Fibroblast of lung (primary cell): ENCODE measurements at regions not wholly inside any gene's neighbourhood (a gene's known extent, or its start where the extent isn't known, plus 50 kb on each side); places are given as distances from the start of the nearest gene placed in this dataset.

Experiments used
- CTCF ChIP-seq, 2 donors: IDR thresholded peaks in 1 of 2; conservative IDR thresholded peaks in 1 of 2; 1 replicate in 1 of 2; 2 replicates in 1 of 2; pipeline ENCODE4 v1.5.1; 2011 to 2012; ENCODE audit warnings: low read length in 2 of 2, control low read depth in 1 of 2, inconsistent platforms in 1 of 2, low read depth in 1 of 2, mild to moderate bottlenecking in 1 of 2
- EZH2 ChIP-seq: IDR thresholded peaks from 2 replicates; pipeline ENCODE4 v1.5.1; 2012; ENCODE audit warnings: low read length, control low read depth, mild to moderate bottlenecking; ENCODE audit errors: missing control alignments

- TF ChIP-seq CTCF (conservative IDR thresholded peaks at IDR 0.05 in 1 of 2, IDR thresholded peaks at IDR 0.05 in 1 of 2; ENCODE audit: low read depth in 1 of 2, low read length in 2 of 2) (no peak), EZH2 (no peak)
Measured at GRCh38 chr16:54228325-54228724, 58.3 kb downstream of the IRX3 start.
